ENCODE measurements at regions not wholly inside any gene's neighbourhood (a gene's known extent, or its start where the extent isn't known, plus 50 kb on each side); places are given as distances from the start of the nearest gene placed in this dataset.

- H3K4ac ChIP-seq (ENCODE audit: low read depth, low read length): no peak overlapping the region
- H2BK15ac ChIP-seq (replicated peaks; ENCODE audit: low read depth): no peak overlapping the region
- DNase-seq: no peak
- no peak overlapping the region for H2BK120ac ChIP-seq (ENCODE audit: low read depth, low read length)
- H4K5ac ChIP-seq (ENCODE audit: low read length): no peak overlapping the region
- H2BK5ac ChIP-seq (ENCODE audit: low read length): no peak overlapping the region
- WGBS (ENCODE audit: extremely low coverage, insufficient coverage, low lambda C conversion rate): no CpG with 5 or more reads among the region's 3 CpGs
- H2AK5ac ChIP-seq (ENCODE audit: low read length): no peak overlapping the region
- H4K8ac ChIP-seq (ENCODE audit: low read depth, low read length): no peak overlapping the region
- H3K27me3 ChIP-seq (ENCODE audit: insufficient read depth, low read length, poor library complexity): no peaks in the 10 kb centered on the region
- H3K56ac ChIP-seq (ENCODE audit: low read length): no peak overlapping the region
- no peaks in the 10 kb centered on the region for H3K36me3 ChIP-seq (ENCODE audit: control insufficient read depth, insufficient read depth, low read length)
- no peak overlapping the region for H3K9ac ChIP-seq (ENCODE audit: low read length)
- H3K79me1 ChIP-seq (ENCODE audit: low read length): no peaks in the 10 kb centered on the region
- no peak overlapping the region for H3K18ac ChIP-seq (ENCODE audit: low read length)
- no peak overlapping the region for H3K27ac ChIP-seq (ENCODE audit: low read depth, low read length)
- H3K79me2 ChIP-seq (ENCODE audit: control insufficient read depth, insufficient read depth, low read length): no peaks in the 10 kb centered on the region
- H3K4me1 ChIP-seq (ENCODE audit: control insufficient read depth, low read depth, low read length): no peaks in the 10 kb centered on the region
- H3K4me2 ChIP-seq (ENCODE audit: low read length): no peak overlapping the region
- no peak overlapping the region for H3K23ac ChIP-seq (ENCODE audit: low read length)
- no peak overlapping the region for H3K4me3 ChIP-seq (ENCODE audit: low read length)
Measured at GRCh38 chr10:91062091-91062490, 141.2 kb upstream of the ANKRD1 start.

GRCh38 chr10:91071786-91072185 lies 148.7 kb upstream of the PCGF5 start:
- Histone ChIP-seq H2BK5ac (ENCODE audit: low read length) (no peak overlapping the region), H4K5ac (ENCODE audit: low read length) (no peak overlapping the region), H3K79me1 (ENCODE audit: low read length) (no peaks in the 10 kb centered on the region), H4K8ac (ENCODE audit: low read depth, low read length) (no peak overlapping the region), H3K9ac (ENCODE audit: low read length) (no peak overlapping the region), H3K18ac (ENCODE audit: low read length) (no peak overlapping the region), H3K4ac (ENCODE audit: low read depth, low read length) (no peak overlapping the region), H3K4me2 (ENCODE audit: low read length) (no peak overlapping the region), H3K36me3 (ENCODE audit: control insufficient read depth, insufficient read depth, low read length) (no peaks in the 10 kb centered on the region), H3K23ac (ENCODE audit: low read length) (no peak overlapping the region), H3K27ac (ENCODE audit: low read depth, low read length) (no peak overlapping the region), H2BK15ac (replicated peaks; ENCODE audit: low read depth) (no peak overlapping the region), H2AK5ac (ENCODE audit: low read length) (no peak overlapping the region), H2BK120ac (ENCODE audit: low read depth, low read length) (no peak overlapping the region), H3K27me3 (ENCODE audit: insufficient read depth, low read length, poor library complexity) (no peaks in the 10 kb centered on the region), H3K4me3 (ENCODE audit: low read length) (no peak overlapping the region), H3K79me2 (ENCODE audit: control insufficient read depth, insufficient read depth, low read length) (no peaks in the 10 kb centered on the region), H3K56ac (ENCODE audit: low read length) (no peak overlapping the region), H3K4me1 (ENCODE audit: control insufficient read depth, low read depth, low read length) (no peaks in the 10 kb centered on the region)
- no peak for DNase-seq
- WGBS (ENCODE audit: extremely low coverage, insufficient coverage, low lambda C conversion rate): no CpG with 5 or more reads among the region's 1 CpG

DNA sequence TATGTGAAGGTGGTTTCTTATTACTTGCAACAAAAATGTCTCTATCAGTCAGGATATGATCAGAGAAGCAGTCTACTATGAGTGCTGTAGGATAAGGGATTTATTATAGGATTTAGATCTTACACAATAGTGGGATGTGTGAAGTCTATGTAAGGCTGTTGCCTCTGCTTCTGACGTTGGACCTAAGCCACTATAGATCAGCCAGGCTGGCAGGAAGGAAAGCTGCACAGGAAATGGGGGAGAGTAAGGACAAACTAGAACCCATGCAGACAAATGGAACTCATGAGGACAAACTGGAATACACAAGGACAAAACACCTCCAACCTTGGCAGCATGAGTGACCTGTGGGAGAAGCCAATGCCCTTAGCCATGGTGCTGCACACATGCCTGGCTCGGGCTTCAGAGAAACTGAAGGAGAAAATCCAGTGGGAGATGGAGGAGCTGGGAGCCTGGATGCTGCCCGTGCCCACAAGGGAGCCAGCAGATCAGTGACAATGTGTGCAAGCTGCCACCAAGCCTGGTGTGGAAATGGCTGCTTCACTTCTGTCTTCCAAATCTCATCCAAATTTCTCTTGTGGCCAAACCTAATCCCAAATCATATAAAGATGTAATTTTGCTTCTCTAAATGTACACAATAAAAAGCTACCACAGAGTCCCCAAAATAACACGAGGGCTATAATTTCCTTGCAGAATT lies 147.0 kb upstream of the PCGF5 start:
- Histone ChIP-seq H3K56ac (ENCODE audit: low read length) (no peak overlapping the region), H3K4ac (ENCODE audit: low read depth, low read length) (no peak overlapping the region), H3K4me1 (ENCODE audit: control insufficient read depth, low read depth, low read length) (no peaks in the 10 kb centered on the region), H3K4me3 (ENCODE audit: low read length) (no peak overlapping the region), H3K27me3 (ENCODE audit: insufficient read depth, low read length, poor library complexity) (no peaks in the 10 kb centered on the region), H3K36me3 (ENCODE audit: control insufficient read depth, insufficient read depth, low read length) (no peaks in the 10 kb centered on the region), H3K4me2 (ENCODE audit: low read length) (no peak overlapping the region), H2BK15ac (replicated peaks; ENCODE audit: low read depth) (no peak overlapping the region), H3K18ac (ENCODE audit: low read length) (no peak overlapping the region), H3K79me1 (ENCODE audit: low read length) (no peaks in the 10 kb centered on the region), H2AK5ac (ENCODE audit: low read length) (no peak overlapping the region), H4K8ac (ENCODE audit: low read depth, low read length) (no peak overlapping the region), H3K27ac (ENCODE audit: low read depth, low read length) (no peak overlapping the region), H3K79me2 (ENCODE audit: control insufficient read depth, insufficient read depth, low read length) (no peaks in the 10 kb centered on the region), H2BK5ac (ENCODE audit: low read length) (no peak overlapping the region), H3K9ac (ENCODE audit: low read length) (no peak overlapping the region), H4K5ac (ENCODE audit: low read length) (no peak overlapping the region), H3K23ac (ENCODE audit: low read length) (no peak overlapping the region), H2BK120ac (ENCODE audit: low read depth, low read length) (no peak overlapping the region)
- DNase-seq: no peak
- WGBS (ENCODE audit: extremely low coverage, insufficient coverage, low lambda C conversion rate): no CpG with 5 or more reads among the region's 4 CpGs

DNA sequence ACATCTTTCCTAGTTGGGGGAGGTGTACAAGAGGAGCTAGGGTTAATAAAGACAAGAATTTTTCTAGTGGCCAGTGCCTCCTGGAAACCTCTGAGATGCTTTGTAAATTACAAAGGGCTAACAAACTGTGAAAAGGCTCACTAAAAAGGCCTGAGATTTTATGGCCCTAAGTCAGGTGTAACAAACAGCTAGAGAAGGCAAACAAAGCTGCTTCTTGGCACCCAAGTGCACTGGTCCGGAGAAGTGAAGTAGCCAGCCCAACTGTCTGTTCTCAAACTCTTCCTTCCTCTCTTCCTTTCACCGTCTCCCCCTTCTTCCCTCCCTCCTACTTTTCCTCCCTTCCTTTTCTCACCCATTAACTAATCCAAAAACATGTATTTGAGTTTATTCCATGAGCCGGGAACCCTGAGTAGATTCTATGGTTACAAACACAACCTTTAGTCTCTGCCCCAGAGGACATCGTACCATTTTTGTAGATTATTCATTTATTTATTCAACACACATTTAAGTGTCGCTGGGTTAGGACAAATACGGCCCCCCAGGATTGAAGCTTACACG lies 143.4 kb upstream of the PCGF5 start:
- Histone ChIP-seq H3K27ac (ENCODE audit: low read depth, low read length) (no peak overlapping the region), H3K4me1 (ENCODE audit: control insufficient read depth, low read depth, low read length) (no peaks in the 10 kb centered on the region), H3K4me3 (ENCODE audit: low read length) (no peak overlapping the region), H3K79me2 (ENCODE audit: control insufficient read depth, insufficient read depth, low read length) (no peaks in the 10 kb centered on the region), H3K36me3 (ENCODE audit: control insufficient read depth, insufficient read depth, low read length) (no peaks in the 10 kb centered on the region), H4K5ac (ENCODE audit: low read length) (no peak overlapping the region), H3K4ac (ENCODE audit: low read depth, low read length) (no peak overlapping the region), H3K27me3 (ENCODE audit: insufficient read depth, low read length, poor library complexity) (no peaks in the 10 kb centered on the region), H3K79me1 (ENCODE audit: low read length) (no peaks in the 10 kb centered on the region), H4K8ac (ENCODE audit: low read depth, low read length) (no peak overlapping the region), H3K4me2 (ENCODE audit: low read length) (no peak overlapping the region), H2BK120ac (ENCODE audit: low read depth, low read length) (no peak overlapping the region), H3K56ac (ENCODE audit: low read length) (no peak overlapping the region), H2BK5ac (ENCODE audit: low read length) (no peak overlapping the region), H3K9ac (ENCODE audit: low read length) (no peak overlapping the region), H3K23ac (ENCODE audit: low read length) (no peak overlapping the region), H3K18ac (ENCODE audit: low read length) (no peak overlapping the region), H2BK15ac (replicated peaks; ENCODE audit: low read depth) (no peak overlapping the region), H2AK5ac (ENCODE audit: low read length) (no peak overlapping the region)
- no peak for DNase-seq
- 100% methylated on average over 1 of the region's 7 CpGs for WGBS (ENCODE audit: extremely low coverage, insufficient coverage, low lambda C conversion rate)

- H4K8ac ChIP-seq (ENCODE audit: low read depth, low read length): no peak overlapping the region
- no peak overlapping the region for H2BK15ac ChIP-seq (replicated peaks; ENCODE audit: low read depth)
- no peak overlapping the region for H3K18ac ChIP-seq (ENCODE audit: low read length)
- no peak overlapping the region for H3K4ac ChIP-seq (ENCODE audit: low read depth, low read length)
- DNase-seq: no peak
- H3K56ac ChIP-seq (ENCODE audit: low read length): no peak overlapping the region
- no peaks in the 10 kb centered on the region for H3K79me2 ChIP-seq (ENCODE audit: control insufficient read depth, insufficient read depth, low read length)
- H3K79me1 ChIP-seq (ENCODE audit: low read length): no peaks in the 10 kb centered on the region
- H3K4me1 ChIP-seq (ENCODE audit: control insufficient read depth, low read depth, low read length): no peaks in the 10 kb centered on the region
- no peak overlapping the region for H3K4me2 ChIP-seq (ENCODE audit: low read length)
- no peak overlapping the region for H3K23ac ChIP-seq (ENCODE audit: low read length)
- H3K27ac ChIP-seq (ENCODE audit: low read depth, low read length): no peak overlapping the region
- WGBS (ENCODE audit: extremely low coverage, insufficient coverage, low lambda C conversion rate): no CpG with 5 or more reads among the region's 8 CpGs
- no peak overlapping the region for H3K4me3 ChIP-seq (ENCODE audit: low read length)
- no peak overlapping the region for H2AK5ac ChIP-seq (ENCODE audit: low read length)
- no peak overlapping the region for H2BK5ac ChIP-seq (ENCODE audit: low read length)
- H2BK120ac ChIP-seq (ENCODE audit: low read depth, low read length): no peak overlapping the region
- H3K9ac ChIP-seq (ENCODE audit: low read length): no peak overlapping the region
- H3K36me3 ChIP-seq (ENCODE audit: control insufficient read depth, insufficient read depth, low read length): no peaks in the 10 kb centered on the region
- H3K27me3 ChIP-seq (ENCODE audit: insufficient read depth, low read length, poor library complexity): no peaks in the 10 kb centered on the region
- H4K5ac ChIP-seq (ENCODE audit: low read length): no peak overlapping the region
Measured at GRCh38 chr10:91077549-91078071, 142.9 kb upstream of the PCGF5 start.

DNA sequence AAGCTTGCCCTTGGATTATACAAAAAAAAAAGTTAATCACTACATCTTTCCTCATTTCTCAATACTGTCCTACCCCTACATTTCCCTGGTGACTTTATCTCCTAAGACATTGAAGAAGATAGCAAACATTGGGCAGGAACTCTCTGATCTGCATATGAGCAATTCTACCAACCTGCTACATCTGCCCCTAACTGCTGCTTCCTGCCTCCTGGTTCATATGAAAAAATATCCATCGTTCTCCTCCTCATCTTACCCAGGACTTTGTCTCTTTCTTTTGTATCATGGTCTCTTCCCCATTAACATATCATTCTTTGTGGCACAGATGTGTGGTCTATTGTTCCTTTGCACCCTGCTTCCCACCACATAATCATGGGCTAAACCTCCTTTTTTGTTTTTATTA lies 139.7 kb upstream of the PCGF5 start:
- Histone ChIP-seq H2BK15ac (replicated peaks; ENCODE audit: low read depth) (no peak overlapping the region), H3K27ac (ENCODE audit: low read depth, low read length) (no peak overlapping the region), H3K79me1 (ENCODE audit: low read length) (no peaks in the 10 kb centered on the region), H2BK5ac (ENCODE audit: low read length) (no peak overlapping the region), H4K5ac (ENCODE audit: low read length) (no peak overlapping the region), H2BK120ac (ENCODE audit: low read depth, low read length) (no peak overlapping the region), H3K18ac (ENCODE audit: low read length) (no peak overlapping the region), H3K27me3 (ENCODE audit: insufficient read depth, low read length, poor library complexity) (no peaks in the 10 kb centered on the region), H3K4me1 (ENCODE audit: control insufficient read depth, low read depth, low read length) (no peaks in the 10 kb centered on the region), H3K4me3 (ENCODE audit: low read length) (no peak overlapping the region), H3K4ac (ENCODE audit: low read depth, low read length) (no peak overlapping the region), H3K79me2 (ENCODE audit: control insufficient read depth, insufficient read depth, low read length) (no peaks in the 10 kb centered on the region), H2AK5ac (ENCODE audit: low read length) (no peak overlapping the region), H3K9ac (ENCODE audit: low read length) (no peak overlapping the region), H3K4me2 (ENCODE audit: low read length) (no peak overlapping the region), H3K23ac (ENCODE audit: low read length) (no peak overlapping the region), H3K56ac (ENCODE audit: low read length) (no peak overlapping the region), H3K36me3 (ENCODE audit: control insufficient read depth, insufficient read depth, low read length) (no peaks in the 10 kb centered on the region), H4K8ac (ENCODE audit: low read depth, low read length) (no peak overlapping the region)
- no CpG with 5 or more reads among the region's 1 CpG for WGBS (ENCODE audit: extremely low coverage, insufficient coverage, low lambda C conversion rate)
- DNase-seq: no peak

Data from mesendoderm (in vitro differentiated cells).